ENCODE measurements at regions not wholly inside any gene's neighbourhood (a gene's known extent, or its start where the extent isn't known, plus 50 kb on each side); places are given as distances from the start of the nearest gene placed in this dataset.
"Not testable (repeated sequence)": the region's sequence is repeated elsewhere in the genome, so short reads cannot be mapped to it uniquely, and the experiment has no call there.

- DNase-seq = no peak
Observed at GRCh38 chr13:71213252-71213821, 653.7 kb downstream of the DACH1 start.

- no peak for DNase-seq
Observed at GRCh38 chr13:71210861-71211260, 656.1 kb downstream of the DACH1 start.

- DNase-seq = no peak
Observed at GRCh38 chr13:71209217-71209616, 657.8 kb downstream of the DACH1 start.

GRCh38 chr13:71184583-71184982, 682.4 kb downstream of the DACH1 start:
- DNase-seq = not testable (repeated sequence)

GRCh38 chr13:71183352-71183751, 683.7 kb downstream of the DACH1 start:
- DNase-seq = not testable (repeated sequence)

GRCh38 chr13:71171740-71172139, 695.3 kb downstream of the DACH1 start:
- DNase-seq = no peak

GRCh38 chr13:71169180-71169579, 697.8 kb downstream of the DACH1 start:
- DNase-seq = no peak

GRCh38 chr13:71156550-71156949, 710.5 kb downstream of the DACH1 start:
- DNase-seq = no peak

GRCh38 chr13:71149498-71150363, 717.3 kb downstream of the DACH1 start:
- DNase-seq = no peak

- DNase-seq = no peak
Observed at GRCh38 chr13:71149046-71149445, 718.0 kb downstream of the DACH1 start.

- DNase-seq = no peak
Observed at GRCh38 chr13:71148396-71148795, 718.6 kb downstream of the DACH1 start.

- DNase-seq = no peak
Observed at GRCh38 chr13:71144883-71145282, 722.1 kb downstream of the DACH1 start.

GRCh38 chr13:71137101-71137500, 729.9 kb downstream of the DACH1 start:
- no peak for DNase-seq

GRCh38 chr13:71124230-71124629, 742.8 kb downstream of the DACH1 start:
- no peak for DNase-seq

GRCh38 chr13:71118779-71119364, 748.1 kb downstream of the DACH1 start:
- no peak for DNase-seq

GRCh38 chr13:71117920-71118319, 749.1 kb downstream of the DACH1 start:
- DNase-seq = no peak

- no peak for DNase-seq
Observed at GRCh38 chr13:71115301-71115700, 751.7 kb downstream of the DACH1 start.

- DNase-seq = no peak
Observed at GRCh38 chr13:71096421-71096820, 770.6 kb downstream of the DACH1 start.

GRCh38 chr13:71090990-71091389, 776.0 kb downstream of the DACH1 start:
- DNase-seq = no peak

GRCh38 chr13:71089056-71089455, 777.9 kb downstream of the DACH1 start:
- DNase-seq = no peak

- no peak for DNase-seq
Observed at GRCh38 chr13:71087432-71087831, 779.6 kb downstream of the DACH1 start.

GRCh38 chr13:71087006-71087405, 780.0 kb downstream of the DACH1 start:
- no peak for DNase-seq

- no peak for DNase-seq
Observed at GRCh38 chr13:71082631-71083030, 784.4 kb downstream of the DACH1 start.

GRCh38 chr13:71079638-71080037, 787.4 kb downstream of the DACH1 start:
- no peak for DNase-seq
